CD14-positive monocyte (primary cell): ENCODE measurements at regions not wholly inside any gene's neighbourhood (a gene's known extent, or its start where the extent isn't known, plus 50 kb on each side); places are given as distances from the start of the nearest gene placed in this dataset.

Experiments used
- DNase-seq, 3 donors: peaks; one replicate each; pipeline ENCODE4 v3.0.0-alpha.2; 2011 to 2022
- H2AFZ ChIP-seq: 2 replicates; pipeline ENCODE4 v1.6.0; 2012; ENCODE audit warnings: mild to moderate bottlenecking, low read depth, low read length, inconsistent platforms; ENCODE audit not compliant: insufficient read depth, poor library complexity, severe bottlenecking
- H3K27ac ChIP-seq, 2 donors: 1 replicate in 1 of 2; 2 replicates in 1 of 2; pipeline ENCODE4 v1.5.1; 2012 to 2013; ENCODE audit warnings: low read length in 2 of 2, control low read depth in 1 of 2, inconsistent platforms in 1 of 2, low read depth in 1 of 2, mild to moderate bottlenecking in 1 of 2
- H3K27me3 ChIP-seq, 2 donors: one replicate each; pipeline versions ENCODE4 v1.6.0 to v1.6.1; 2011 to 2013; ENCODE audit warnings: low read length in 2 of 2; ENCODE audit not compliant: control insufficient read depth in 2 of 2, insufficient read depth in 2 of 2
- H3K36me3 ChIP-seq, 2 donors: replicated peaks in 1 of 2; 1 replicate in 1 of 2; 2 replicates in 1 of 2; pipeline versions ENCODE4 v1.5.1 to v1.6.1; 2012 to 2013; ENCODE audit warnings: low read length in 2 of 2, control low read depth in 1 of 2, inconsistent platforms in 1 of 2, mild to moderate bottlenecking in 1 of 2; ENCODE audit not compliant: insufficient read depth in 2 of 2, control insufficient read depth in 1 of 2
- H3K4me1 ChIP-seq, 2 donors: 1 replicate in 1 of 2; 2 replicates in 1 of 2; pipeline versions ENCODE4 v1.5.1 to v1.6.1; 2012 to 2013; ENCODE audit warnings: low read length in 2 of 2, control low read depth in 1 of 2, inconsistent platforms in 1 of 2, mild to moderate bottlenecking in 1 of 2, moderate library complexity in 1 of 2; ENCODE audit not compliant: insufficient read depth in 2 of 2, control insufficient read depth in 1 of 2
- H3K4me2 ChIP-seq: replicated peaks from 2 replicates; pipeline ENCODE3; 2012; ENCODE audit warnings: low read length, moderate library complexity, mild to moderate bottlenecking; ENCODE audit not compliant: poor library complexity, severe bottlenecking; ENCODE audit errors: extremely low read depth
- H3K4me3 ChIP-seq, 3 experiments: fragments of 200-600 bp in 1 of 3; sonication (generic) in 1 of 3; replicated peaks in 1 of 3; 1 replicate in 2 of 3; 2 replicates in 1 of 3; pipeline ENCODE4 v1.5.1; 2011 to 2013; ENCODE audit warnings: low read length in 3 of 3, mild to moderate bottlenecking in 3 of 3, control low read depth in 2 of 3, low read depth in 2 of 3, inconsistent platforms in 1 of 3, moderate library complexity in 1 of 3
- H3K79me2 ChIP-seq: 2 replicates; pipeline ENCODE4 v1.6.0; 2012; ENCODE audit warnings: mild to moderate bottlenecking, control low read depth, inconsistent platforms, low read length, moderate library complexity; ENCODE audit not compliant: insufficient read depth
- H3K9ac ChIP-seq: 2 replicates; pipeline ENCODE4 v1.6.0; 2017; ENCODE audit warnings: low read length, mild to moderate bottlenecking; ENCODE audit not compliant: insufficient read depth, poor library complexity, severe bottlenecking
- H3K9me3 ChIP-seq, 2 donors: replicated peaks in 1 of 2; 1 replicate in 1 of 2; 2 replicates in 1 of 2; pipeline versions ENCODE4 v1.5.1 to v1.6.1; 2012 to 2013; ENCODE audit warnings: low read length in 2 of 2, control low read depth in 1 of 2; ENCODE audit not compliant: control insufficient read depth in 1 of 2, insufficient read depth in 1 of 2
- H4K20me1 ChIP-seq: 2 replicates; pipeline ENCODE4 v1.6.0; 2012; ENCODE audit warnings: mild to moderate bottlenecking, low read length, control low read depth, moderate library complexity; ENCODE audit not compliant: insufficient read depth
- H3K27ac Mint-ChIP-seq, 7 donors: one replicate each; pipeline ENCODE4 v1.8.0; 2020; ENCODE audit warnings: mild to moderate bottlenecking in 7 of 7, mixed read lengths in 7 of 7, moderate library complexity in 6 of 7, inconsistent platforms in 2 of 7
- H3K27me3 Mint-ChIP-seq, 3 donors: one replicate each; pipeline ENCODE4 v1.8.0; 2021 to 2022; ENCODE audit warnings: low read depth in 3 of 3, mild to moderate bottlenecking in 3 of 3, mixed read lengths in 3 of 3, moderate library complexity in 3 of 3, inconsistent platforms in 1 of 3
- H3K36me3 Mint-ChIP-seq, 2 donors: one replicate each; pipeline ENCODE4 v1.8.0; 2020; ENCODE audit warnings: mixed read lengths in 2 of 2, inconsistent platforms in 1 of 2, mild to moderate bottlenecking in 1 of 2
- H3K4me1 Mint-ChIP-seq: one replicate; pipeline ENCODE4 v1.8.0; 2020; ENCODE audit warnings: mild to moderate bottlenecking, mixed read lengths
- H3K4me3 Mint-ChIP-seq, 2 donors: one replicate each; pipeline ENCODE4 v1.8.0; 2020; ENCODE audit warnings: mild to moderate bottlenecking in 2 of 2, mixed read lengths in 2 of 2, moderate library complexity in 1 of 2
- H3K9me3 Mint-ChIP-seq, 7 donors: one replicate each; pipeline ENCODE4 v1.8.0; 2020 to 2022; ENCODE audit warnings: mixed read lengths in 7 of 7, mild to moderate bottlenecking in 6 of 7, moderate library complexity in 6 of 7, inconsistent platforms in 2 of 7
- CTCF ChIP-seq: fragments of 200-600 bp; IDR thresholded peaks from one replicate; pipeline ENCODE4 v1.8.0; 2022; ENCODE audit warnings: antibody characterized with exemption, mild to moderate bottlenecking
- WGBS: methylation state at CpG from one replicate; pipeline ENCODE4 v1.1.5; 2013; ENCODE audit warnings: missing lambda C conversion rate; ENCODE audit not compliant: insufficient coverage; 5-methylcytosine and 5-hydroxymethylcytosine counted together
- intact Hi-C, 2 donors: fragments of 100-400 bp; cut with micrococcal nuclease; formaldehyde crosslinking; loops; one replicate each; pipeline versions ENCODE4 v1.15.0 to v1.15.1; 2023

- Mint-ChIP-seq H3K9me3 (peaks cover 0 to 2% (median 0%) of the 10 kb centered on the region in 7 donors), H3K36me3 (no peaks in the 10 kb centered on the region), H3K4me1 (peaks cover 5% of the 10 kb centered on the region), H3K4me3 (no peak overlapping the region), H3K27me3 (peaks cover 0 to 4% (median 1%) of the 10 kb centered on the region in 3 donors), H3K27ac (no peak overlapping the region)
- Histone ChIP-seq H3K4me1 (peaks cover 2 to 4% of the 10 kb centered on the region in 2 donors), H3K27ac (no peak overlapping the region), H3K36me3 (no peaks in the 10 kb centered on the region), H3K27me3 (no peaks in the 10 kb centered on the region), H3K79me2 (no peaks in the 10 kb centered on the region), H4K20me1 (no peaks in the 10 kb centered on the region), H3K9me3 (no peaks in the 10 kb centered on the region), H3K4me2 (no peak overlapping the region), H3K9ac (no peak overlapping the region), H3K4me3 (no peak overlapping the region), H2AFZ (no peak overlapping the region)
- DNase-seq: no peak
- WGBS: 100% methylated on average over 3 of the region's 7 CpGs
- no peak for TF ChIP-seq CTCF
- intact Hi-C loops: no loop called here
Measured at GRCh38 chr15:91787198-91787597, 66.3 kb upstream of the SLCO3A1 start.

- DNase-seq: no peak
- no peaks in the 10 kb centered on the region for H4K20me1 ChIP-seq
- no peaks in the 10 kb centered on the region for H3K79me2 ChIP-seq
- no peak overlapping the region for H3K27ac Mint-ChIP-seq
- H3K27me3 ChIP-seq: no peaks in the 10 kb centered on the region
- no peak overlapping the region for H3K27ac ChIP-seq
- H3K27me3 Mint-ChIP-seq: peaks cover 0 to 4% (median 0%) of the 10 kb centered on the region in 3 donors
- intact Hi-C loops: no loop called here
- no peak overlapping the region for H3K4me3 Mint-ChIP-seq
- H3K4me2 ChIP-seq: no peak overlapping the region
- no peaks in the 10 kb centered on the region for H3K36me3 ChIP-seq
- H3K4me3 ChIP-seq: no peak overlapping the region
- TF ChIP-seq CTCF: no peak
- H3K4me1 ChIP-seq: no peaks in the 10 kb centered on the region
- H3K36me3 Mint-ChIP-seq: no peaks in the 10 kb centered on the region
- no peak overlapping the region for H2AFZ ChIP-seq
- no peaks in the 10 kb centered on the region for H3K9me3 ChIP-seq
- H3K9me3 Mint-ChIP-seq: peaks cover 0 to 5% (median 0%) of the 10 kb centered on the region in 7 donors
- WGBS: 88% methylated on average over 5 of the region's 5 CpGs
- H3K4me1 Mint-ChIP-seq: no peaks in the 10 kb centered on the region
- H3K9ac ChIP-seq: no peak overlapping the region
Measured at GRCh38 chr15:91789136-91789535, 64.4 kb upstream of the SLCO3A1 start.
